ENCODE measurements at regions not wholly inside any gene's neighbourhood (a gene's known extent, or its start where the extent isn't known, plus 50 kb on each side); places are given as distances from the start of the nearest gene placed in this dataset.
"Not testable (repeated sequence)": the region's sequence is repeated elsewhere in the genome, so short reads cannot be mapped to it uniquely, and the experiment has no call there.

- intact Hi-C loops (cut with micrococcal nuclease), result no loop called here
Measured at GRCh38 chr3:127520993-127521392, 69.5 kb downstream of the TPRA1 start.

GRCh38 chr3:127518456-127519081, 72.0 kb downstream of the TPRA1 start:
- intact Hi-C loops (cut with micrococcal nuclease), result no loop called here

GRCh38 chr3:127512256-127512655, 78.3 kb downstream of the TPRA1 start:
- intact Hi-C loops (cut with micrococcal nuclease), result no loop called here

GRCh38 chr3:127501177-127501576, 89.4 kb downstream of the TPRA1 start:
- intact Hi-C loops (cut with micrococcal nuclease), result no loop called here

GRCh38 chr3:127497676-127498075, 92.9 kb downstream of the TPRA1 start:
- intact Hi-C loops (cut with micrococcal nuclease), result no loop called here

- intact Hi-C loops (cut with micrococcal nuclease), result no loop called here
Measured at GRCh38 chr3:127497166-127497565, 93.4 kb downstream of the TPRA1 start.

- intact Hi-C loops (cut with micrococcal nuclease), result no loop called here
Measured at GRCh38 chr3:127495821-127496655, 94.5 kb downstream of the TPRA1 start.

GRCh38 chr3:127493924-127494646, 96.4 kb downstream of the TPRA1 start:
- intact Hi-C loops (cut with micrococcal nuclease), result no loop called here

GRCh38 chr3:127492426-127492825, 98.1 kb downstream of the TPRA1 start:
- intact Hi-C loops (cut with micrococcal nuclease), result no loop called here

- intact Hi-C loops (cut with micrococcal nuclease), result no loop called here
Measured at GRCh38 chr3:127491909-127492308, 98.6 kb downstream of the TPRA1 start.

GRCh38 chr3:127491323-127491722, 99.2 kb downstream of the TPRA1 start:
- intact Hi-C loops (cut with micrococcal nuclease), result no loop called here

- intact Hi-C loops (cut with micrococcal nuclease), result not testable (repeated sequence)
Measured at GRCh38 chr3:127491024-127491305, 99.6 kb downstream of the TPRA1 start.

- intact Hi-C loops (cut with micrococcal nuclease), result no loop called here
Measured at GRCh38 chr3:127490271-127491023, 100.1 kb downstream of the TPRA1 start.

- intact Hi-C loops (cut with micrococcal nuclease), result no loop called here
Measured at GRCh38 chr3:127489357-127489756, 101.2 kb downstream of the TPRA1 start.

GRCh38 chr3:127488740-127489139, 101.8 kb downstream of the TPRA1 start:
- intact Hi-C loops (cut with micrococcal nuclease), result no loop called here

GRCh38 chr3:127488141-127488672, 102.3 kb downstream of the TPRA1 start:
- intact Hi-C loops (cut with micrococcal nuclease), result no loop called here

- intact Hi-C loops (cut with micrococcal nuclease), result no loop called here
Measured at GRCh38 chr3:127487196-127487595, 103.3 kb downstream of the TPRA1 start.

GRCh38 chr3:127486321-127486944, 104.1 kb downstream of the TPRA1 start:
- intact Hi-C loops (cut with micrococcal nuclease), result no loop called here

- intact Hi-C loops (cut with micrococcal nuclease), result no loop called here
Measured at GRCh38 chr3:127485396-127486170, 105.0 kb downstream of the TPRA1 start.
